K562 (cell line): ENCODE measurements at regions not wholly inside any gene's neighbourhood (a gene's known extent, or its start where the extent isn't known, plus 50 kb on each side); places are given as distances from the start of the nearest gene placed in this dataset.
"Not testable (repeated sequence)": the region's sequence is repeated elsewhere in the genome, so short reads cannot be mapped to it uniquely, and the experiment has no call there.

Experiments used
- ATAC-seq: fragments of 200-7000 bp; cut with Tn5 transposase; 3 replicates; pipeline ENCODE4 v1.9.1; 2020; ENCODE audit warnings: moderate library complexity
- BruUV-seq: library from RNA; stranded (reverse); fragments of 400-500 nt; replicated peaks from 2 replicates; lab custom pipeline; 2021; lab: Mats Ljungman, UMichigan
- CTCF ChIA-PET: fragments of 300-600 bp; formaldehyde crosslinking; extraction: SDS; loops from one replicate; lab custom pipeline; 2021; ENCODE audit warnings: low intra/inter-chr PET ratio; lab: Yijun Ruan, JAX
- POLR2A ChIA-PET: fragments of 300-600, 350-650 bp; sonication (Branson Sonifier 250); formaldehyde crosslinking; extraction: SDS; loops from one replicate; lab custom pipeline; 2021; ENCODE audit warnings: antibody characterized with exemption, inconsistent platforms; lab: Yijun Ruan, JAX
- DNase-seq, 4 experiments: peaks; one replicate each; pipeline versions ENCODE4 v3.0.0 to v3.0.0-alpha.2; 2011 to 2018; ENCODE audit warnings: low spot score in 3 of 4, mixed read lengths in 3 of 4; ENCODE audit errors: extremely low read depth in 1 of 4
- FAIRE-seq: peaks from 2 replicates; lab custom pipeline; 2011; peaks lifted over from hg19 to GRCh38; lab: Jason Lieb, UNC
- H2AFZ ChIP-seq: 2 replicates; pipeline ENCODE4 v1.6.0; 2011; ENCODE audit warnings: low read depth, low read length, control low read depth, inconsistent platforms
- H3K27ac ChIP-seq: fragments of 200-600 bp; 3 replicates; pipeline ENCODE4 v1.8.0; 2011; ENCODE audit warnings: low read depth, mild to moderate bottlenecking, control low read depth, inconsistent platforms, low read length, moderate library complexity, mixed read lengths; ENCODE audit errors: extremely low read depth
- H3K27me3 ChIP-seq, 2 experiments: fragments of 300-600 bp in 1 of 2; 2 replicates in 1 of 2; 3 replicates in 1 of 2; pipeline versions ENCODE4 v1.6.0 to v1.8.0; 2011; ENCODE audit warnings: inconsistent platforms in 2 of 2, low read length in 2 of 2, mild to moderate bottlenecking in 1 of 2, mixed read lengths in 1 of 2, moderate library complexity in 1 of 2; ENCODE audit not compliant: control insufficient read depth in 2 of 2, insufficient read depth in 2 of 2
- H3K36me3 ChIP-seq: fragments of 300-600 bp; 3 replicates; pipeline ENCODE4 v1.8.0; 2011; ENCODE audit warnings: mild to moderate bottlenecking, low read length, inconsistent platforms; ENCODE audit not compliant: control insufficient read depth, insufficient read depth
- H3K4me1 ChIP-seq, 2 experiments: fragments of 200-600 bp in 1 of 2; replicated peaks in 1 of 2; 2 replicates in 1 of 2; 3 replicates in 1 of 2; pipeline versions ENCODE4 v1.5.1 to v1.8.0; 2011; ENCODE audit warnings: inconsistent platforms in 2 of 2, low read length in 2 of 2, mild to moderate bottlenecking in 1 of 2, mixed read lengths in 1 of 2, moderate library complexity in 1 of 2; ENCODE audit not compliant: control insufficient read depth in 2 of 2, insufficient read depth in 2 of 2
- H3K4me2 ChIP-seq: 2 replicates; pipeline ENCODE4 v1.6.1; 2011; ENCODE audit warnings: low read length, control low read depth, inconsistent platforms, mixed read lengths; ENCODE audit not compliant: insufficient read depth
- H3K4me3 ChIP-seq: fragments of 200-600 bp; sonication (generic), shearing (Covaris generic); 2 replicates; pipeline ENCODE4 v1.5.1; 2016; ENCODE audit warnings: control low read depth, inconsistent platforms
- H3K79me2 ChIP-seq: fragments of 200-600 bp; 3 replicates; pipeline ENCODE4 v1.8.0; 2011; ENCODE audit warnings: low read length, inconsistent platforms; ENCODE audit not compliant: control insufficient read depth, insufficient read depth
- H3K9ac ChIP-seq, 2 experiments: 2 replicates each; pipeline versions ENCODE4 v1.6.0 to v1.6.1; 2011; ENCODE audit warnings: low read depth in 2 of 2, low read length in 2 of 2, control low read depth in 1 of 2, inconsistent platforms in 1 of 2, mild to moderate bottlenecking in 1 of 2, mixed read lengths in 1 of 2; ENCODE audit not compliant: insufficient read depth in 1 of 2
- H3K9me1 ChIP-seq: one replicate; pipeline ENCODE4 v1.6.0; 2011; ENCODE audit warnings: inconsistent platforms, mild to moderate bottlenecking, low read length, moderate library complexity; ENCODE audit not compliant: control insufficient read depth, insufficient read depth
- H3K9me3 ChIP-seq: replicated peaks from 2 replicates; pipeline ENCODE4 v1.5.1; 2011; ENCODE audit warnings: low read depth, low read length, inconsistent platforms; ENCODE audit not compliant: control insufficient read depth, insufficient read depth
- H4K20me1 ChIP-seq: replicated peaks from 2 replicates; pipeline ENCODE4 v1.6.1; 2011; ENCODE audit warnings: low read length, inconsistent platforms, mixed read lengths; ENCODE audit not compliant: control insufficient read depth, insufficient read depth
- DEAF1 ChIP-seq: fragments of 450-650 bp; formaldehyde crosslinking; IDR thresholded peaks from 2 replicates; pipeline ENCODE4 v1.4.0; 2020; ENCODE audit warnings: mild to moderate bottlenecking, moderate library complexity
- NR4A1 ChIP-seq, 2 experiments: fragments of 250-450 bp in 1 of 2; fragments of 450-650 bp in 1 of 2; sonication (Bioruptor Pico) in 1 of 2; IDR thresholded peaks; 2 replicates each; pipeline versions ENCODE4 v1.4.0 to v1.6.1; 2016 to 2020; ENCODE audit warnings: mild to moderate bottlenecking in 2 of 2, missing compliant biosample characterization in 1 of 2, missing genetic modification characterization in 1 of 2, moderate library complexity in 1 of 2
- POLR2A ChIP-seq: fragments of 450-650 bp; conservative IDR thresholded peaks from 2 replicates; pipeline ENCODE4 v1.6.1; 2016
- ZBTB17 ChIP-seq: fragments of 450-650 bp; formaldehyde crosslinking; IDR thresholded peaks from 2 replicates; pipeline ENCODE4 v1.4.0; 2020; ENCODE audit warnings: mild to moderate bottlenecking
- ZNF311 ChIP-seq: fragments of 250-450 bp; sonication (Bioruptor Pico); IDR thresholded peaks from 2 replicates; pipeline ENCODE4 v1.4.0; 2020; ENCODE audit warnings: mild to moderate bottlenecking, moderate library complexity
- ZNF551 ChIP-seq: fragments of 250-450 bp; sonication (Bioruptor Pico); IDR thresholded peaks from 2 replicates; pipeline ENCODE4 v1.5.0; 2021; ENCODE audit warnings: mild to moderate bottlenecking, moderate library complexity
- WGBS: fragments of 100-300 bp; shearing (Covaris generic); methylation state at CpG from one replicate; pipeline ENCODE4 v1.1.6; 2016; ENCODE audit warnings: low coverage, mixed read lengths; ENCODE audit not compliant: insufficient coverage; ENCODE audit errors: missing lambda C conversion rate; 5-methylcytosine and 5-hydroxymethylcytosine counted together
- in situ Hi-C: fragments of 300-500 bp; cut with MboI; formaldehyde crosslinking; loops from 4 replicates; pipeline ENCODE4 v1.15.0; 2018; ENCODE audit warnings: inconsistent platforms, mixed read lengths
- intact Hi-C: fragments of 100-400 bp; cut with micrococcal nuclease; formaldehyde crosslinking; loops from 2 replicates; pipeline ENCODE4 v1.14.2; 2022
- TF ChIP-seq, protein P1 (sequence below), 2 experiments: fragments of 450-650 bp; formaldehyde crosslinking in 1 of 2; IDR thresholded peaks; 2 replicates each; pipeline versions ENCODE4 v1.4.0 to v1.6.1; 2014 to 2020; ENCODE audit warnings: mild to moderate bottlenecking in 2 of 2, borderline replicate concordance in 1 of 2, low read depth in 1 of 2

DNA sequence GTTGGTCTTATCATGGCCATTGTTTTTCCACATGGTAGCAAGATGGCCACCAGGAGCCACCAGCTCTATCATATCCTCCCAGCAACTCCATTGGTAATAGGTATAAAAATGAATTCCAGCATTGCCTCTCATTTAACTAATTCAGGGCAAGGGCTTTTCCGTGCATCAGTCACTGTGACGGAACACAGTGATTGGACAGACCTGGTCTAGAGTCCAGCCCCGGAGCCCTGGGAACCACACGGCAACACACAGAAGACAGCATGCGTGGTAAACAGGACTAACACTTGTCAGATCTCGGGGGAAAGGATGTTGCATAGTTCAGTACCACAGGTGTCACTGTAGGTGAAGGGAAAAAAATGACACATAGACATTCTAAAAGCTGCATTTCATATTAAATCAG is 638.0 kb upstream of the RBFOX1 start:
- H3K27ac ChIP-seq: no peak overlapping the region
- no peaks in the 10 kb centered on the region for H3K36me3 ChIP-seq
- no peaks in the 10 kb centered on the region for H3K9me3 ChIP-seq
- ChIA-PET POLR2A (no interaction called here), CTCF (no interaction called here)
- 0% methylated on average over 6 of the region's 6 CpGs for WGBS
- intact Hi-C loops: no loop called here
- H3K4me1 ChIP-seq: no peaks in the 10 kb centered on the region
- H3K4me3 ChIP-seq: no peak overlapping the region
- DNase-seq (no peak), ATAC-seq (no peak), FAIRE-seq (no peak)
- no peaks in the 10 kb centered on the region; a peak in 1 of 5 replicates for H3K27me3 ChIP-seq
- BruUV-seq: no TSS peak
- no peaks in the 10 kb centered on the region for H4K20me1 ChIP-seq
- TF ChIP-seq DEAF1 (CRISPR knock-in tag) (no peak), ZNF551 (CRISPR knock-in tag) (no peak), POLR2A (no peak), NR4A1 (CRISPR knock-in tag; IDR thresholded peaks at IDR 0.05) (no peak), NR4A1 (tag; IDR thresholded peaks at IDR 0.05) (no peak), ZBTB17 (CRISPR knock-in tag) (no peak), ZNF311 (CRISPR knock-in tag) (no peak)
- TF ChIP-seq, protein P1, sequence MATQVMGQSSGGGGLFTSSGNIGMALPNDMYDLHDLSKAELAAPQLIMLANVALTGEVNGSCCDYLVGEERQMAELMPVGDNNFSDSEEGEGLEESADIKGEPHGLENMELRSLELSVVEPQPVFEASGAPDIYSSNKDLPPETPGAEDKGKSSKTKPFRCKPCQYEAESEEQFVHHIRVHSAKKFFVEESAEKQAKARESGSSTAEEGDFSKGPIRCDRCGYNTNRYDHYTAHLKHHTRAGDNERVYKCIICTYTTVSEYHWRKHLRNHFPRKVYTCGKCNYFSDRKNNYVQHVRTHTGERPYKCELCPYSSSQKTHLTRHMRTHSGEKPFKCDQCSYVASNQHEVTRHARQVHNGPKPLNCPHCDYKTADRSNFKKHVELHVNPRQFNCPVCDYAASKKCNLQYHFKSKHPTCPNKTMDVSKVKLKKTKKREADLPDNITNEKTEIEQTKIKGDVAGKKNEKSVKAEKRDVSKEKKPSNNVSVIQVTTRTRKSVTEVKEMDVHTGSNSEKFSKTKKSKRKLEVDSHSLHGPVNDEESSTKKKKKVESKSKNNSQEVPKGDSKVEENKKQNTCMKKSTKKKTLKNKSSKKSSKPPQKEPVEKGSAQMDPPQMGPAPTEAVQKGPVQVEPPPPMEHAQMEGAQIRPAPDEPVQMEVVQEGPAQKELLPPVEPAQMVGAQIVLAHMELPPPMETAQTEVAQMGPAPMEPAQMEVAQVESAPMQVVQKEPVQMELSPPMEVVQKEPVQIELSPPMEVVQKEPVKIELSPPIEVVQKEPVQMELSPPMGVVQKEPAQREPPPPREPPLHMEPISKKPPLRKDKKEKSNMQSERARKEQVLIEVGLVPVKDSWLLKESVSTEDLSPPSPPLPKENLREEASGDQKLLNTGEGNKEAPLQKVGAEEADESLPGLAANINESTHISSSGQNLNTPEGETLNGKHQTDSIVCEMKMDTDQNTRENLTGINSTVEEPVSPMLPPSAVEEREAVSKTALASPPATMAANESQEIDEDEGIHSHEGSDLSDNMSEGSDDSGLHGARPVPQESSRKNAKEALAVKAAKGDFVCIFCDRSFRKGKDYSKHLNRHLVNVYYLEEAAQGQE (IDR thresholded peaks at IDR 0.05; ENCODE audit: borderline replicate concordance): no peak
- TF ChIP-seq, protein P1 (CRISPR knock-in tag; IDR thresholded peaks at IDR 0.05; ENCODE audit: low read depth): no peak
- H3K79me2 ChIP-seq: no peaks in the 10 kb centered on the region
- H3K9me1 ChIP-seq: no peaks in the 10 kb centered on the region
- H3K4me2 ChIP-seq: no peak overlapping the region
- in situ Hi-C loops: loop anchor here (25.0 kb wide), 1 partner anchor 1493 kb away; no protein-coding TSS in a partner anchor
- H3K9ac ChIP-seq: no peak overlapping the region
- no peak overlapping the region for H2AFZ ChIP-seq

GRCh38 chr16:6693418-6693817 is 639.2 kb upstream of the RBFOX1 start:
- H3K79me2 ChIP-seq, POLR2A ChIA-PET, H2AFZ ChIP-seq, ATAC-seq, H3K4me1 ChIP-seq, DNase-seq, H3K4me3 ChIP-seq, H3K9me1 ChIP-seq, H4K20me1 ChIP-seq, H3K9me3 ChIP-seq, H3K27ac ChIP-seq, H3K36me3 ChIP-seq, BruUV-seq, H3K27me3 ChIP-seq, CTCF ChIA-PET, H3K9ac ChIP-seq, intact Hi-C loops, H3K4me2 ChIP-seq: not testable (repeated sequence)
- in situ Hi-C loops: loop anchor here (25.0 kb wide), 1 partner anchor 1494 kb away; no protein-coding TSS in a partner anchor
- FAIRE-seq: peak; percentile 40
- 0% methylated on average over 2 of the region's 2 CpGs for WGBS
